SH-SY5Y (cell line): ENCODE measurements at regions not wholly inside any gene's neighbourhood (a gene's known extent, or its start where the extent isn't known, plus 50 kb on each side); places are given as distances from the start of the nearest gene placed in this dataset.

ENCODE experiments used
- GATA2 ChIP-seq: IDR thresholded peaks from 2 replicates; pipeline ENCODE4 v1.6.1; 2011; ENCODE audit warnings: mild to moderate bottlenecking, low read depth, low read length
- GATA3 ChIP-seq: IDR thresholded peaks from 2 replicates; pipeline ENCODE4 v1.6.1; 2011; ENCODE audit warnings: low read depth, mild to moderate bottlenecking, low read length, moderate library complexity

DNA sequence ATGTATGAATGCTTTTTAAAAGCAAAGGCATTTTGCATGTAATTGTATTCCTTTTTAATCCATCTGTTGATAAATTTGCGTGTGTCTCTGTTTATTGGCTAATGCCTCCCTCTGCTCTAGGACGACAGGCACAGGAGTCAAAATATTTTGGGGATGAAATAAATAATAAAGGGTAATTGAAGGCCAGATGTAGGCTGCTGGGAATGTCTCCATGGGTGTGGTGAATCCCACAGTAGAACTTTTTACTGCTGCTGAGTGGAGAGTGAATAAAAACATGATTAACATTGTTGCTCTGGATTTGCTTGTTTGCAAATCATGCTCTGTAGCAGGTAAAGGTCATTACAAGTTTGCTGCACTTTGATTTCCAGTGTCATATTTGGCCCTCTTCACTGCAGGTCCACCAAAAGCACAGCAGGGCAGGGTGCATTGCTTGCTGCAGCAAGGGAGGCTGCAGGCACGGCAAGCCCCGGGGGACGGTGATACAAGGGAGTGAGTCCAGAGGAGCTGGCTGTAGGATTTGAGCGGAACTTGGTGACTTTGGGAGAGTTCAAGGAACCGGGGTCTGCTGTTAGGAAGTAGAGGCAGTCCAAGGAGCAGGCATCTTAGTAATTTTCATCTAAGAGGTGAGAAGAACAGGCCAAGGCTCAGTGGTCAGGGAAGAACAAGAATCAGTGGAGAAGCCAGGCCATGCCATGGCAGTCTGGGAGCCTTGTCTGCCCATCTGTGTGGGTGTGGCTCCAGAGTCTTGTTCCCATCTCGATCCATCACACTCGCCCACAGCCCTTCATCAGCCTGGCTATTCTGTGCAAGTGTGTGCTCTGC, 201.5 kb upstream of the RAB6C start:
- TF ChIP-seq GATA3 (no peak), GATA2 (no peak)

DNA sequence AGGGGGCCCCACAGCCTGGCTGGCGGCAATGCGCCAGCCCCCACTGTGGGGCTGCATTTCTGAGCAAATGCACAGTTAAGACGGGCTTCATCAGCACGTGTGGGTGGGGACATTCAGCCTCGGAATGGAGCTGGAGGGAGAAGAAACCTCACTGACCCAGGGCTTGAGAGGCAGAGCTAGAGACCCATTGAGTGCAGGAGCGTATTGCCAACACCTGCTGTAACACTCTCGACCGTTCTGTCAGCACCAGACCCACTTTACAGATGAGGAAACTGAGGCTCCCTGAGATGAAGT, 200.9 kb upstream of the RAB6C start:
- no peak for TF ChIP-seq GATA2

GRCh38 chr2:129779783-129780182, 199.7 kb upstream of the RAB6C start:
- TF ChIP-seq GATA3: no peak
- no peak for TF ChIP-seq GATA2

DNA sequence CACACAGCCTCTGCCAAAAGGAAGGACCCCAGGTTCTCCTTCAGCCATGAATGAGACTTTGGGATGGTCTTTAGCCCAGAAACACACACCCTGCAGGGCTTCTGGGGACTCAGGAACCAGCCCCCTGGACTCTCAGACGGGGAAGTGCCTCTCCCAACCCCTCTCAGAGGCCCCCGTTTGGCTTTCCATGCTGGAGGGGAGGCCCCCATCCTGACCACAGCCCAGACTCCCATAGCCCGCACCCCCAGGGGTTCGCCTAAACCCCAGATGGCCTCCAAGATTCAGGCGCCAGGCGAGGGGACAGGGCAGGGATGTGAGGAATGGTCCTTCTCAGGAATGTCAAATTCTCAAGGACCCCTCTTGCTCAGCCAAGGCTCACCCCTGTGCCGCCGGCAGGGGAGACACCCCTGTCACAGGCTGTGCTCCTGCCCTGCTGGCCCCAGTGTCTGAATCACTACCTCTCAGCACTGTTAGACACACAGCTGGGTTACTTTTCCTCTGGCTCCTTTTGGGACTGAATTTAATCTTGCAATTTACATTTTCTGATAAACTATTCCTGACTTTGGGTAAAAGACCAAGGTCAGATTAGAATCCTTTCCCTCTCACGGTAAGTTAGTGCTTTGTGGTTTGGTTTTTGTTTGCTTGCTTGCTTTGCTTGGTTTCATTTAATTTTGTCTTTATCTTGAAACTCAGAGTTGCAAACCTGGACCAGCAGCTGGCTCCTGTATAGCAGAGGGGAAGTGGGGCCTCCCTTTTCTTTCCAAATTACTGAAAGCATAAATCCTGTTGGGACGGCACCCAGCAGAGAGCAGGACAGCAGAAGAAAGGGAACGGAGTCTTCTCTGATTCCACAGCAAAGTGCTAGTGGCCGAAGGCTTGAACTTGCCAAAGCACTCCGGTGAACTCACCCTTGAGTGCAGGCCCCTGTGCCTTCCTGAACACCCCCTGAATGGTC, 198.9 kb upstream of the RAB6C start:
- TF ChIP-seq GATA2 (no peak), GATA3 (no peak)

DNA sequence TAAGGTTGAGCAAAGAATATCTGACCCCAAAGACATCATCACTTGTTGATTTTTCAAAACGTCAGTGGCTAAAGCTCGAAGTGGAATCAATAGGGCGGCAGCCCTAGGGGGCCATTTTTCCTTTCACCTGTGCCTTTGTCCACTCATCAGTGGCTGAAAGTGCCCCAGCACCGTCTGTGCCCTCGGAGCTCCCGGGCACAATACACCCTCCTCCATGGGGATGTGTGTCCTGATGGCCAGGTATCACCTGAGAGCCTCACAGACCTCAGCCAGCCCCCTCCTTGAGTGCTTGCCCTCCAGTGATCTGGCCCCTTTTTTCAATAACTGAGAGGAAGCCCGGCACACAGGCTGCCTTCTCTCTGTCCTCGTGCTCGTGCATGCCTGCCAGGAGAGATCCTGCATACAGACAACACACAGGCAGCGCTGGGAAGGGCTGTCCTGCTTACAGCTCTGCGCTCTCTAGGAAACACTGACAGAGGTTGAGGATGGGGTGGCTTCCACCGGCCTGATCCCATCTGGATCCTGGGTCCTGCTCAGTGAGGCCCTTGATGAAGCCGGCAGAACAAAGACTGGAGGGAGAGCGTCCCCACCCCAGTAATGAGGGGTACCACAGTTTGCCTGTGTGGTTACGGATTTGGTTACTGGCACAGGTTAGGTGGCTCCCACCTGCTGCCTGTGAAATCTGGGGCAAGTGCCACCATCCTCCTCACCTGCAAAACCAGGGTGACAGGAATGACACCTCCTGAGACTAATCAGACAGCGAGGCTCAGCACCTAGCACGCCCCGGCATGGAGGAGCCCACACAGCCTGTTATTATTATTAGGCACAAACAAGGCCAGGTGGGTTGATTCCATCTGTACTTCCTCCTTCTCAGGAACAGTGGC, 197.5 kb upstream of the RAB6C start:
- TF ChIP-seq GATA3 (no peak), GATA2 (no peak; the same call in 1 of the 2 replicates)

- TF ChIP-seq GATA3: no peak
- TF ChIP-seq GATA2: no peak
Measured at GRCh38 chr2:129782633-129782990, 196.9 kb upstream of the RAB6C start.

- TF ChIP-seq GATA2: no peak
- TF ChIP-seq GATA3: no peak
Measured at GRCh38 chr2:129784486-129784885, 195.0 kb upstream of the RAB6C start.

- TF ChIP-seq GATA2 (no peak), GATA3 (no peak)
Measured at GRCh38 chr2:129791712-129792111, 187.8 kb upstream of the RAB6C start.

DNA sequence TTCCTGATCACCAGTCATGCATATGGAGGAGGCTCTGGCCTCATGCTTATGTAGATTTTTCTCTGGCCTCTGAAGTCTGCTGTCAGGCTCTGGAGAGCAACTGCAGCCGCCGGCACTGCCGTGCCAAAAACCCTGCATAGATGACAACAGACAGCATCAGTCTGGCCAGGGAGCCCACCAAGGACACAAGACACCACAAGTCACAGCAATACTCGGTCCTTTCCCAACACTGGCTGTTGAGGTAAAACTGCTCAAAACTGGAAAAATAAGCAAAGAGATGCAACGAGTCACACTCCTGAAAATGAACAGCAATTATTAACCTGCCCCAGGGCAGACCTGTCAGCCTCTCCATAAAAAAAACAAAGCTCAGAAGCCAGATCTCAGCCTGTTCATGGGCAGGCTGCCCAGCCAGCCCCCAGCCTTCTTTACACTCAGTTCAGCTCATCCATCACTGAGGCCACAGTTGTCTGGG, 186.0 kb upstream of the RAB6C start:
- TF ChIP-seq GATA2 (no peak), GATA3 (no peak)

- TF ChIP-seq GATA3 (no peak), GATA2 (no peak)
Measured at GRCh38 chr2:129794116-129794515, 185.3 kb upstream of the RAB6C start.

- TF ChIP-seq GATA3: no peak
Measured at GRCh38 chr2:129794540-129794939, 184.9 kb upstream of the RAB6C start.

DNA sequence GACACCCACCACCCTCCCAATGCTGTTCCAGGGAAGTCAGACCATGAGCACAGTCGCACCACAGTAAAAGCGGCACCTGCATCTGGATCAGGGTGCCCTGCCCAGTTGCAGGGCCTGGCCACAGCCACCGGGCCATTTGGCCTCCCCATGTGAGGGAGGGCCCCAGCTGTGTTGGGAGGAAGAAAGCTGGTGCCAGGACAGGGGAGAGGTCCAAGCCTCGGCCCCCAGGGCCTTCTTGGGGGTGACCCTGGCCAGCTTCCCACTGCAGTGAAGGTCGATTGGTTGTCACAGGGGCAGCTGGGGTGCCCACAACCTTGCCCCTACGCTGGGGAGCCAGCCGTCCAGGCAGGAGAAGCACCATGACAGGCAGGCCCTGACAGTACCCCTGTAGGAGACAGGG, 183.2 kb upstream of the RAB6C start:
- TF ChIP-seq GATA2: no peak
- TF ChIP-seq GATA3: no peak

DNA sequence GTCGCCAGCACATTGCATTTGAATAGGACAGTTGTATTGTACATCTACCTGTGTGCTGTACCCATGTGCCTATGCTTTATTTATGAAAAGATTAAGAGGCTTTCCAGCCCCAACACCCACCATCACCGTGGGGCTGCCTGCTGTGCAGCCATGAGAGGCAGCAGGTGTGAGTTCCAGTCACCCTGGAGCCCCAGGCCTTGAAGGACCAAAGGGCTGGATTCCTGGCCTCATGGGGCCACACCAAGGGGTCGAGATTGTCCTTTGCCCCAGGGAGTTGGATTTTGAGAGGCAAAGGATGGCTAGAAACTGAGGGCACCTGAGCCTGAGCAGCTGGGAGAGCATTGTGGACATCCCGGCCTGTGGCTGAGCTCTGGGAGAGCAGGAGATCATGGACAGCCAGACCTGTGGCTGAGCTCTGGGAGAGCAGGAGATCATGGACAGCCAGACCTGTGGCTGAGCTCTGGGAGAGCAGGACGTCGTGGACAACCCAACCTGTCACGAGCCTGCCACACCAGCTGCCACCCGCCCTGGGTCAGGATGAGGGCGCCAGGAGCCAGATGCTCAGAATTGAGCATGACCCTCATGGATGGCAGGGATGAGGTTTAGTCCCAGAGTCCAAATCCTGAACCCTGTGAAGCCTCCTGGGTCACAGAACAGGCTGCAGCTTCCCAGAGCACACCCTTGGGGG, 182.5 kb upstream of the RAB6C start:
- TF ChIP-seq GATA3 (no peak), GATA2 (no peak)
